Neural cell (in vitro differentiated cells): ENCODE measurements at regions not wholly inside any gene's neighbourhood (a gene's known extent, or its start where the extent isn't known, plus 50 kb on each side); places are given as distances from the start of the nearest gene placed in this dataset.

Experiments
- H2AFZ ChIP-seq: fragments of 200-600, 300-800 bp; sonication (generic), shearing (Covaris generic); 2 replicates; pipeline ENCODE4 v1.6.0; 2014; ENCODE audit warnings: low read depth, mild to moderate bottlenecking, antibody characterized with exemption, low read length, moderate library complexity
- H3F3A ChIP-seq: fragments of 200-600 bp; shearing (Covaris generic); 2 replicates; pipeline ENCODE4 v1.6.1; 2016; ENCODE audit warnings: mild to moderate bottlenecking, moderate library complexity, mixed read lengths, antibody characterized with exemption, low read length; ENCODE audit not compliant: insufficient read depth, poor library complexity, severe bottlenecking
- H3K27ac ChIP-seq: fragments of 200-600, 300-800 bp; sonication (generic), shearing (Covaris generic); 2 replicates; pipeline ENCODE4 v1.5.1; 2014; ENCODE audit warnings: mild to moderate bottlenecking, low read length, moderate library complexity
- H3K27me3 ChIP-seq: fragments of 300-800, 200-600 bp; sonication (generic), shearing (Covaris generic); 2 replicates; pipeline ENCODE4 v1.6.0; 2014; ENCODE audit warnings: mild to moderate bottlenecking, low read depth, low read length, moderate library complexity; ENCODE audit not compliant: insufficient read depth
- H3K36me3 ChIP-seq: fragments of 300-800, 200-600 bp; sonication (generic), shearing (Covaris generic); 2 replicates; pipeline ENCODE4 v1.5.1; 2014; ENCODE audit warnings: mild to moderate bottlenecking, antibody characterized with exemption, low read length, moderate library complexity; ENCODE audit not compliant: insufficient read depth
- H3K4me2 ChIP-seq: fragments of 300-800, 200-600 bp; sonication (generic), shearing (Covaris generic); 2 replicates; pipeline ENCODE4 v1.6.0; 2014; ENCODE audit warnings: mild to moderate bottlenecking, low read length
- H3K4me3 ChIP-seq: fragments of 300-800, 200-600 bp; sonication (generic), shearing (Covaris generic); 2 replicates; pipeline ENCODE4 v1.5.1; 2014; ENCODE audit warnings: mild to moderate bottlenecking, low read length, moderate library complexity
- H3K79me2 ChIP-seq: fragments of 200-600 bp; shearing (Covaris generic); replicated peaks from 2 replicates; pipeline ENCODE4 v1.6.0; 2014; ENCODE audit warnings: mild to moderate bottlenecking, low read length, moderate library complexity; ENCODE audit not compliant: insufficient read depth
- H3K9ac ChIP-seq: fragments of 300-800, 200-600 bp; sonication (generic), shearing (Covaris generic); 2 replicates; pipeline ENCODE4 v1.6.1; 2016; ENCODE audit warnings: mild to moderate bottlenecking, low read length, mixed read lengths
- H3K9me2 ChIP-seq: fragments of 200-600 bp; shearing (Covaris generic); 2 replicates; pipeline ENCODE4 v1.6.1; 2016; ENCODE audit warnings: mild to moderate bottlenecking, low read length, mixed read lengths; ENCODE audit not compliant: insufficient read depth
- H3K9me3 ChIP-seq: fragments of 200-600, 300-800 bp; sonication (generic), shearing (Covaris generic); 2 replicates; pipeline ENCODE4 v1.6.1; 2016; ENCODE audit warnings: mild to moderate bottlenecking, mixed run types, low read length, moderate library complexity, mixed read lengths
- H4K20me1 ChIP-seq: fragments of 200-600 bp; shearing (Covaris generic); 2 replicates; pipeline ENCODE4 v1.6.1; 2016; ENCODE audit warnings: mild to moderate bottlenecking, mixed run types; ENCODE audit not compliant: insufficient read depth
- EP300 ChIP-seq: fragments of 450-650 bp; conservative IDR thresholded peaks from 2 replicates; pipeline ENCODE4 v1.6.1; 2014; ENCODE audit warnings: antibody characterized with exemption, mild to moderate bottlenecking, moderate library complexity; ENCODE audit not compliant: poor library complexity, severe bottlenecking
- EZH2 ChIP-seq: fragments of 200-600, 300-800 bp; shearing (Covaris generic), sonication (generic); IDR thresholded peaks from 2 replicates; pipeline ENCODE4 v1.6.1; 2014; ENCODE audit warnings: antibody characterized with exemption, low read length, borderline replicate concordance, mild to moderate bottlenecking; ENCODE audit not compliant: insufficient read depth, poor library complexity, severe bottlenecking
- MXI1 ChIP-seq: fragments of 450-650 bp; conservative IDR thresholded peaks from 2 replicates; pipeline ENCODE4 v1.6.1; 2014; ENCODE audit warnings: antibody characterized with exemption, mild to moderate bottlenecking; ENCODE audit not compliant: poor library complexity, severe bottlenecking
- POLR2AphosphoS5 ChIP-seq: IDR thresholded peaks from 2 replicates; pipeline ENCODE4 v1.6.1; 2012
- RAD21 ChIP-seq: fragments of 450-650 bp; conservative IDR thresholded peaks from 2 replicates; pipeline ENCODE4 v1.6.1; 2014; ENCODE audit warnings: antibody characterized with exemption, mild to moderate bottlenecking, moderate library complexity
- SMC3 ChIP-seq: fragments of 450-650 bp; conservative IDR thresholded peaks from 2 replicates; pipeline ENCODE4 v1.6.1; 2014; ENCODE audit warnings: antibody characterized with exemption, mild to moderate bottlenecking, moderate library complexity; ENCODE audit not compliant: poor library complexity
- TAF1 ChIP-seq: IDR thresholded peaks from 2 replicates; pipeline ENCODE4 v1.6.1; 2012; ENCODE audit warnings: low read depth
- TF ChIP-seq, protein P1 (sequence below): fragments of 450-650 bp; IDR thresholded peaks from 2 replicates; pipeline ENCODE4 v1.5.1; 2014; ENCODE audit warnings: antibody characterized with exemption, mild to moderate bottlenecking, moderate library complexity; ENCODE audit not compliant: poor library complexity, severe bottlenecking

GRCh38 chr9:3743901-3744413 lies 218.2 kb upstream of the RFX3 start:
- H3K9me2 ChIP-seq = no peaks in the 10 kb centered on the region
- no peaks in the 10 kb centered on the region for H3K27me3 ChIP-seq

DNA sequence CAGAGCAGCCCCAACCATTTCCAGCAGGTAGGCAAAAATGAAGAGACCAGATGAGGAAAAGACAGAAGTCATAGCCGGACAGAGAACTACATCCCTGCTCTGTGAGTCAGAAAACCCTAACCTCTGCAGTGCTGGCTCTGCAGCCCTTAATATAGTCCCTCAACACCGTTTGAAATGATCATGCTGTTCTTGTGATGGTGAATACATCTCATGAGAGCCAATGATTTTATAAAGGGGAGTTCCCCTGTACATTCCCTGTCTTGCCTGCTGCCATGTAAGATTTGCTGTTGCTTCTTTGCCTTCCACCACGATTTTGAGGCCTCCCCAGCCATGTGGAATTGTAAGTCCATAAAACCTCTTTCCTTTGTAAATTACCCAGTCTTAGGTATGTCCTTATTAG lies 216.8 kb upstream of the RFX3 start:
- Histone ChIP-seq H3K79me2 (no peaks in the 10 kb centered on the region), H3K36me3 (no peaks in the 10 kb centered on the region), H3F3A (no peaks in the 10 kb centered on the region)

More at GRCh38 chr9:3743901-3744413, 218.2 kb upstream of the RFX3 start:
- Histone ChIP-seq H2AFZ (no peak overlapping the region), H3K9ac (no peak overlapping the region), H3F3A (no peaks in the 10 kb centered on the region), H3K4me2 (no peak overlapping the region), H3K79me2 (no peaks in the 10 kb centered on the region), H4K20me1 (no peaks in the 10 kb centered on the region), H3K36me3 (no peaks in the 10 kb centered on the region), H3K4me3 (no peak overlapping the region), H3K27ac (no peak overlapping the region), H3K9me3 (no peaks in the 10 kb centered on the region)
- TF ChIP-seq SMC3 = no peak
- no peak for TF ChIP-seq POLR2AphosphoS5

DNA sequence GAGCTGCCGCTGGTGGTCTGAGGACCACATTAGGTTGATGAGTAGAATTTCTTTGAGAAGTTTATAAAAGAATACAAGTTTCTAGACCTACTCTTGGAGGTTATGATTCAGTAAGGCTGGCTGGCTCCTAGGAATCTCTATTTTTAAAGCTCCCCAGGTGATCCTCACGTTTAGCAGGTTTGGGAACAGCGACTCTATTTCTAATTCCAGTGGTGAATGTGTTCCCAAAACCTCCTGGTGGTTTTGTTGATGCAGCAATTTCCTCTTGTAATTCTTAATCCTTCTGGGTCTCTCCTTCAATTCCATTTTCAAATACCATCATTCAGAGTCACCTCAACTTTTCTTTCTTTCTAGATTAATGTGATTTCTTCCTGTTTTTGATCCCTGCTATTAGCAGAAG lies 215.9 kb upstream of the RFX3 start:
- Histone ChIP-seq H3K4me3 (no peak overlapping the region), H3F3A (no peaks in the 10 kb centered on the region), H3K36me3 (no peaks in the 10 kb centered on the region), H3K27me3 (no peaks in the 10 kb centered on the region), H3K79me2 (no peaks in the 10 kb centered on the region), H3K9ac (no peak overlapping the region), H2AFZ (no peak overlapping the region), H3K27ac (no peak overlapping the region), H3K4me2 (no peak overlapping the region), H4K20me1 (no peaks in the 10 kb centered on the region), H3K9me2 (no peaks in the 10 kb centered on the region), H3K9me3 (no peaks in the 10 kb centered on the region)
- no peak for TF ChIP-seq EP300

More for the DNA sequence above, 216.8 kb upstream of the RFX3 start:
- H3K4me2 ChIP-seq = no peak overlapping the region
- no peak overlapping the region for H3K4me3 ChIP-seq
- H3K27ac ChIP-seq = no peak overlapping the region
- no peak overlapping the region for H3K9ac ChIP-seq
- no peaks in the 10 kb centered on the region for H3K27me3 ChIP-seq
- H3K9me2 ChIP-seq = no peaks in the 10 kb centered on the region
- H3K9me3 ChIP-seq = no peaks in the 10 kb centered on the region
- H2AFZ ChIP-seq = no peak overlapping the region
- no peak for TF ChIP-seq EZH2
- TF ChIP-seq TAF1 = no peak
- TF ChIP-seq EP300 = no peak
- TF ChIP-seq, protein P1, sequence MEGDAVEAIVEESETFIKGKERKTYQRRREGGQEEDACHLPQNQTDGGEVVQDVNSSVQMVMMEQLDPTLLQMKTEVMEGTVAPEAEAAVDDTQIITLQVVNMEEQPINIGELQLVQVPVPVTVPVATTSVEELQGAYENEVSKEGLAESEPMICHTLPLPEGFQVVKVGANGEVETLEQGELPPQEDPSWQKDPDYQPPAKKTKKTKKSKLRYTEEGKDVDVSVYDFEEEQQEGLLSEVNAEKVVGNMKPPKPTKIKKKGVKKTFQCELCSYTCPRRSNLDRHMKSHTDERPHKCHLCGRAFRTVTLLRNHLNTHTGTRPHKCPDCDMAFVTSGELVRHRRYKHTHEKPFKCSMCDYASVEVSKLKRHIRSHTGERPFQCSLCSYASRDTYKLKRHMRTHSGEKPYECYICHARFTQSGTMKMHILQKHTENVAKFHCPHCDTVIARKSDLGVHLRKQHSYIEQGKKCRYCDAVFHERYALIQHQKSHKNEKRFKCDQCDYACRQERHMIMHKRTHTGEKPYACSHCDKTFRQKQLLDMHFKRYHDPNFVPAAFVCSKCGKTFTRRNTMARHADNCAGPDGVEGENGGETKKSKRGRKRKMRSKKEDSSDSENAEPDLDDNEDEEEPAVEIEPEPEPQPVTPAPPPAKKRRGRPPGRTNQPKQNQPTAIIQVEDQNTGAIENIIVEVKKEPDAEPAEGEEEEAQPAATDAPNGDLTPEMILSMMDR = no peak
- no peak for TF ChIP-seq MXI1
- TF ChIP-seq RAD21 = no peak
- no peaks in the 10 kb centered on the region for H4K20me1 ChIP-seq
